ENCODE measurements at regions not wholly inside any gene's neighbourhood (a gene's known extent, or its start where the extent isn't known, plus 50 kb on each side); places are given as distances from the start of the nearest gene placed in this dataset.
"Not testable (repeated sequence)": the region's sequence is repeated elsewhere in the genome, so short reads cannot be mapped to it uniquely, and the experiment has no call there.

- not testable (repeated sequence) for H3K4me1 Mint-ChIP-seq, H3K9me3 Mint-ChIP-seq, H3K36me3 Mint-ChIP-seq, H3K27ac Mint-ChIP-seq
- Mint-ChIP-seq H3K27me3 (peaks cover 18% of the 10 kb centered on the region), H3K4me3 (peak overlapping the region in 2 of 4 donors; percentile 64 to 80)
Observed at GRCh38 chr11:71638801-71639519, 56.3 kb upstream of the KRTAP5-11 start.

DNA sequence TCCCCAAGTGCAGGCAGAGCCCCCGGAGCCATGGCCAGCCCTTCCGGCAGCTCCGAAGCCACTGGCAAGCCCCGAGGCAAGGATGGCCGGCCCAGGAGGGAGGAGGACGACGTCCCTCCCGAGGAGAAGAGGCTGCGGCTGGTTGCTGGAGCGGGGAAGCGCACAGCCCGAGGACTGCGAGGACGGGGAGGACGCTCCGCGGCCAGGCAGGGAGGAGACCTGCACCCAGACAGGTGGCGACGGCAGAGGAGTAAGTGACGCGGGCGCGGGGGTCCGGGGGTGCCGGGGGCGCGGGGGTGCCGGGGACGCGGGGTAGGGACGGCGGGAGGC is 56.8 kb upstream of the KRTAP5-11 start:
- peak overlapping the region in 1 of 3 donors; percentile 62 for H3K27ac Mint-ChIP-seq
- H3K4me3 Mint-ChIP-seq, H3K36me3 Mint-ChIP-seq, H3K4me1 Mint-ChIP-seq, H3K9me3 Mint-ChIP-seq: not testable (repeated sequence)
- peaks cover 18% of the 10 kb centered on the region for H3K27me3 Mint-ChIP-seq

DNA sequence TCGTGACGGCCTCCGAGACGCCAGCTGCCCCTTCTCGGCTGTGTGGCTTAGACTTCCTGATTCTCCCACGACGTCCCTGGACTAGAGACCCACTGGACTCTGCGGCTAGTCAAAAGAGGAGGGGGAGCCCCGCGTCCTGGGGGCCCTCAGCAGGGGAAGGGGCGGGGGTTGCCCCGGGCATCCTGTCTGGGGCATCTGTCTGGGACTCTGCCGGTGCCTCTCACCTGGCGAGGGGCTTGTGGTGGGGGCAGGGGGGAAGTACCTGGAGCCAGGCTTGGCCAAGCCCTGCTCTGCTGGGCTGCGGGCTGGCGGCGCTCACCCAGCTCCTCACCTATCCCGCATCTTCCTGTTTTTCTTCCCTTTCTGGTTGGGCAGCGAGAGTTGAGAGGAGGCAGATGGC is 57.2 kb upstream of the KRTAP5-11 start:
- peak overlapping the region in 1 of 3 donors; percentile 62 for H3K27ac Mint-ChIP-seq
- H3K27me3 Mint-ChIP-seq, result peaks cover 18% of the 10 kb centered on the region
- H3K4me1 Mint-ChIP-seq, H3K9me3 Mint-ChIP-seq, H3K36me3 Mint-ChIP-seq: not testable (repeated sequence)
- H3K4me3 Mint-ChIP-seq, result peak overlapping the region in 3 of 4 donors; percentile 63 to 83 (median 68)

GRCh38 chr11:71647078-71647477 is 64.4 kb upstream of the KRTAP5-11 start:
- H3K27ac Mint-ChIP-seq, H3K4me3 Mint-ChIP-seq, H3K4me1 Mint-ChIP-seq, H3K36me3 Mint-ChIP-seq, H3K27me3 Mint-ChIP-seq, H3K9me3 Mint-ChIP-seq: not testable (repeated sequence)

DNA sequence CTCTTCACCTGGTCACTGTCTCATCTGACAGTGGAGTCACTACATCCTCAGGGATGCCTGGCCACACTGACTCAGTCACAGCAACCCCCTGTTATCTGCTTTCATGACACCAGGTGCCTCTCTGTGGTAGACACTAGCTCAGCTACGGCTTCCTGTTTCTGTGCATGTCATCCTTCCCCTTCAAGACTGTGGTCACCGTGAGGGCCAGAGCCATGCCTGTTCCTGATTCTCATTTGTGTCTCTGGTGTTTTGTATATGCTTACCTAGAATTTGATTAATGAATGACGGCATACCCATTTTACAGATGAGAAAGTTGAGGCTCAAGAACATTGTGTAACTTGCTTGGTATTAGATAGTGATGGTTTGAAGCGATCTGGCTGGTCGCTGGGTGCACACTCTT is 70.3 kb upstream of the KRTAP5-11 start:
- H3K27ac Mint-ChIP-seq, result peak overlapping the region in 2 of 3 donors; percentile 5 to 31
- not testable (repeated sequence) for H3K9me3 Mint-ChIP-seq, H3K4me1 Mint-ChIP-seq, H3K27me3 Mint-ChIP-seq, H3K36me3 Mint-ChIP-seq
- H3K4me3 Mint-ChIP-seq, result peak overlapping the region in 1 of 4 donors; percentile 23

DNA sequence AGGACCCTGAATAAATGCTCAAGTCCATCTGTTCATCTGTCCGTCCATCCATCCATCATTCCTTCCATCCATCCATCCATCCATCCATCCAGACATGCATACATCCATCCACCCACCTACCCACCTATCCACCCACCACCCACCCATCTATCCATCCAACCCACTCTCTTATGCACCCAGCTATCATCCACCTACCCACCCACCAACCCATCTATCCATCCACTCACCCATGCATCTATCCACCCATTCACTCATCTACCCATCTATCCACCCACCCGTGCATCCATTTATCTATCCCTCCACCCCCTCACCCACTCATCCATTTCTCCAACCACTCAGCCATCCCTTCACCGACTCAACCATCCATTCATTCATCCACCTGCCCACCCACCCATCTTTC is 71.7 kb upstream of the KRTAP5-11 start:
- not testable (repeated sequence) for H3K4me1 Mint-ChIP-seq, H3K27me3 Mint-ChIP-seq, H3K27ac Mint-ChIP-seq, H3K36me3 Mint-ChIP-seq, H3K9me3 Mint-ChIP-seq, H3K4me3 Mint-ChIP-seq

- not testable (repeated sequence) for H3K9me3 Mint-ChIP-seq, H3K27ac Mint-ChIP-seq, H3K4me1 Mint-ChIP-seq, H3K27me3 Mint-ChIP-seq, H3K4me3 Mint-ChIP-seq, H3K36me3 Mint-ChIP-seq
Observed at GRCh38 chr11:71655041-71655440, 72.4 kb upstream of the KRTAP5-11 start.

- H3K27me3 Mint-ChIP-seq, H3K9me3 Mint-ChIP-seq, H3K36me3 Mint-ChIP-seq, H3K4me3 Mint-ChIP-seq, H3K4me1 Mint-ChIP-seq, H3K27ac Mint-ChIP-seq: not testable (repeated sequence)
Observed at GRCh38 chr11:71656513-71656912, 73.8 kb upstream of the KRTAP5-11 start.

GRCh38 chr11:71664941-71665340 is 82.3 kb upstream of the KRTAP5-11 start:
- H3K4me1 Mint-ChIP-seq, H3K27me3 Mint-ChIP-seq, H3K9me3 Mint-ChIP-seq, H3K4me3 Mint-ChIP-seq, H3K27ac Mint-ChIP-seq, H3K36me3 Mint-ChIP-seq: not testable (repeated sequence)

GRCh38 chr11:71698110-71698509 is 115.4 kb upstream of the KRTAP5-11 start:
- H3K4me1 Mint-ChIP-seq, H3K27me3 Mint-ChIP-seq, H3K9me3 Mint-ChIP-seq, H3K27ac Mint-ChIP-seq, H3K4me3 Mint-ChIP-seq, H3K36me3 Mint-ChIP-seq: not testable (repeated sequence)

DNA sequence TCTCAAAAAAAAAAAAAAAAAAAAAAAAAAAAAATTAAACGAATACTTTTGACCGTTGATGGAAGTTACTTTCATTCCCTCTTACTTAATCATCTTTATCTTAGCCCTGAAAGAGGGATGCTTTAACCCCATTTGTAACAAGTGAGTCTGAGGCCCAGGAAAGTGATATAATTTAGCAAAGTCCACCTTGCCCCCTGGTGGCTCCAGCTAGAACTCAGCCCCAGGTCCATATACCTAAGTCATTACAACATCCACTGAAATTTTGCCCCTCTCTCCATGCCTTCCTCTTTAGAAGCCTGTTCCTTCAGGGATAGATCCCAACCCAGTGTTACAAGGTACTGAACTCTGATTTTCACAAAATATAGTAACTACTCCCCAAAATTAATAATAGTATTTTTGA is 116.3 kb upstream of the KRTAP5-11 start:
- not testable (repeated sequence) for H3K4me3 Mint-ChIP-seq, H3K27me3 Mint-ChIP-seq, H3K36me3 Mint-ChIP-seq, H3K4me1 Mint-ChIP-seq, H3K9me3 Mint-ChIP-seq
- peak overlapping the region in 1 of 3 donors; percentile 43 for H3K27ac Mint-ChIP-seq

GRCh38 chr11:71701435-71702291 is 119.0 kb upstream of the KRTAP5-11 start:
- not testable (repeated sequence) for H3K36me3 Mint-ChIP-seq, H3K9me3 Mint-ChIP-seq, H3K4me3 Mint-ChIP-seq, H3K27ac Mint-ChIP-seq, H3K4me1 Mint-ChIP-seq, H3K27me3 Mint-ChIP-seq

DNA sequence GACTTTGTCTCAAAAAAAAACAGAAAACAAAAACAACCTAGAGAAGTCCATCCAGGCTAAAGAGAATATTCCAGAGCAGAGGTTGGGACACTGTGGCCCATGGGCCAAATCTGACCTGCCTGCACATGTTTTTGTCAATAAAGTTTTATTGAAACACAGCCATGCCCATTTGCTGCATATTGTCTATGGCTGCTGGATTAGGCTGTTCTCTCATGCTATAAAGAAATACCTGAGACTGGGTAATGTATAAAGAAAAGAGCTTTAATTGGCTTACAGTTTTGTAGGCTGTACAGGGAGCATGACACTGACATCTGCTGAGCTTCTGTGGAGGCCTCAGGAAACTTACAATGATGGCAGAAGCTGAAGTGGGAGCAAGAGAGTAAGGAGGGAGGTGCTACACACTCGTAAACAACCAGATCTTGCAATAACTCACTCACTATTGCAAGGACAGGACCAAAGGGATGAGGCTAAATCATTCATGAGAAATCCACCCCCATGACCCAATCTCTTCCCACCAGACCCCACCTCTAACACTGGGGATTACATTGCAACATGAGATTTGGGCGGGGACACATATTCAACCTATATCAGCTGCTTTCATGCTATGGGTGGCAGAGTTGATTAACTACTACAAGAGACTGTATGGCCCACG is 122.5 kb upstream of the KRTAP5-11 start:
- not testable (repeated sequence) for H3K27me3 Mint-ChIP-seq, H3K36me3 Mint-ChIP-seq, H3K9me3 Mint-ChIP-seq, H3K27ac Mint-ChIP-seq, H3K4me3 Mint-ChIP-seq, H3K4me1 Mint-ChIP-seq

DNA sequence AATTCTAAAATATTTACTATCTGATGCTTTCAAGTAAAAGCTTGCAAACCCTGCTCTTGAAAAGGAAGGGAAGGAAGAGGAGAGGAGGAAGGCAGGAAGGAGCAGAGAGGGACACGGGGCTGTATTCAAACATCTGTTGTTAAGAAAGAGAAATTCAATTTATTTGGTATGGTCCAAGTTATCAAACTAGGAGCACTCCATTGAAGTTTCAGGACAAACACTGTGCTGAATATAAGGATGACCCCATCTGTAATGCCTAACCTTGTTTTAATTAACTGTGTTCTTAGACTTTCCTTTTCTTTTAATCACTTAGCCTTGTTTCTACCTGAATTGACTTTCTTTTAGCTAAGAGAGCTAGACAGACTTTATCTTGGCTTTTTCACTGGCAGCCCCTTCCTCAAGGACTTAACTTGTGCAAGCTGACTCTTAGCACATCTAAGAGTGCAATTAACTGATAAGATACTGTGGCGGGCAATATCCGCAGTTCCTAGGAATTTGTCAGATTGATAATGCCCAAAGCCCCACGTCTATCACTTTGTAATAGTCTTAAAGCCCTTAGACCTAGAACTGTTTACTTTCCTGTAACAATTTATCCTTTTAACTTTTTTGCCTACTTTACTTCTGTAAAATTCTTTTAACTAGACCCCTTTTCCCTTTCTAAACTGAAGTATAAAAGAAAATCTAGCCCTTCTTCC is 123.2 kb upstream of the KRTAP5-11 start:
- not testable (repeated sequence) for H3K4me1 Mint-ChIP-seq, H3K36me3 Mint-ChIP-seq, H3K4me3 Mint-ChIP-seq, H3K27me3 Mint-ChIP-seq, H3K9me3 Mint-ChIP-seq, H3K27ac Mint-ChIP-seq

DNA sequence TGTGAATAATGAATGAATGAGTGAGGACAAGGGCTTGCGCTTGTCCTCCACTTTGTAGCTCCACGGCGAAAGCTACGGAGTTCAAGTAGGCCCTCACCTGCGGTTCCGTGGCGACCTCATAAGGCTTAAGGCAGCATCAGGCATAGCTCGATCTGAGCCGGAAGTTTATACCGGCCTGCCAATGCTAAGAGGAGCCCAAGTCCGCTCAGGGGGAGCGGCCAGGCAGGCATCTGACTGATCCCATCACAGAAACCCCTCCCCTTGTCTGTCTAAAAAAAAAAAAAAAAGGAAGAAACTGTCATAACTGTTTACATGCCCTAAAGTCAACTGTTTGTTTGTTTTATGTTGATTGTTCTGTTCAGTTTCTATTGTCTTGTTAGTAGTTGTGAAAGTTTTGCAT is 124.4 kb upstream of the KRTAP5-11 start:
- H3K4me1 Mint-ChIP-seq, H3K27me3 Mint-ChIP-seq, H3K36me3 Mint-ChIP-seq, H3K9me3 Mint-ChIP-seq, H3K4me3 Mint-ChIP-seq, H3K27ac Mint-ChIP-seq: not testable (repeated sequence)

- H3K4me3 Mint-ChIP-seq, H3K4me1 Mint-ChIP-seq, H3K36me3 Mint-ChIP-seq, H3K9me3 Mint-ChIP-seq, H3K27ac Mint-ChIP-seq, H3K27me3 Mint-ChIP-seq: not testable (repeated sequence)
Observed at GRCh38 chr11:71709541-71709940, 123.5 kb upstream of the DEFB108B start.

Data from IgD-negative memory B cell (primary cell).